IMR-90 (cell line): ENCODE measurements at regions not wholly inside any gene's neighbourhood (a gene's known extent, or its start where the extent isn't known, plus 50 kb on each side); places are given as distances from the start of the nearest gene placed in this dataset.

Experiments used
- ATAC-seq: fragments of 200-7000 bp; cut with Tn5 transposase; 2 replicates; pipeline ENCODE4 v1.9.1; 2020; ENCODE audit warnings: low read depth, mild to moderate bottlenecking, moderate library complexity
- BruUV-seq: library from RNA; stranded (reverse); fragments of 400-500 nt; replicated peaks from 2 replicates; lab custom pipeline; 2021; lab: Mats Ljungman, UMichigan
- CTCF ChIA-PET: fragments of 300-600 bp; formaldehyde crosslinking; extraction: SDS; loops from one replicate; lab custom pipeline; 2021; ENCODE audit warnings: antibody characterized with exemption; lab: Yijun Ruan, JAX
- POLR2A ChIA-PET: fragments of 300-600 bp; sonication (Branson Sonifier 250); formaldehyde crosslinking; loops from one replicate; lab custom pipeline; 2022; ENCODE audit warnings: antibody characterized with exemption; ENCODE audit not compliant: unreplicated experiment; lab: Charles Lee
- DNase-seq: peaks from one replicate; pipeline ENCODE4 v3.0.0; 2013
- H2AFZ ChIP-seq: replicated peaks from 2 replicates; pipeline ENCODE3; 2013; ENCODE audit warnings: low read length, mild to moderate bottlenecking; ENCODE audit not compliant: poor library complexity
- H2AK5ac ChIP-seq: 2 replicates; pipeline ENCODE4 v1.6.1; 2013; ENCODE audit warnings: low read depth, low read length, inconsistent platforms
- H2AK9ac ChIP-seq: replicated peaks from 2 replicates; pipeline ENCODE3; 2013; ENCODE audit warnings: mild to moderate bottlenecking, low read depth, low read length, moderate library complexity; ENCODE audit not compliant: poor library complexity
- H2BK120ac ChIP-seq: 2 replicates; pipeline ENCODE4 v1.6.1; 2013; ENCODE audit warnings: low read depth, low read length, inconsistent platforms
- H2BK15ac ChIP-seq: 3 replicates; pipeline ENCODE4 v1.6.1; 2013; ENCODE audit warnings: low read depth, low read length, inconsistent platforms
- H2BK20ac ChIP-seq: 2 replicates; pipeline ENCODE4 v1.6.1; 2013; ENCODE audit warnings: low read depth, mild to moderate bottlenecking, inconsistent platforms, low read length, moderate library complexity
- H2BK5ac ChIP-seq: 2 replicates; pipeline ENCODE4 v1.6.1; 2013; ENCODE audit warnings: mild to moderate bottlenecking, low read depth, low read length, inconsistent platforms; ENCODE audit not compliant: poor library complexity, severe bottlenecking
- H3K14ac ChIP-seq: replicated peaks from 2 replicates; pipeline ENCODE4 v1.6.1; 2013; ENCODE audit warnings: low read depth, low read length, inconsistent platforms
- H3K18ac ChIP-seq: 2 replicates; pipeline ENCODE4 v1.6.1; 2013; ENCODE audit warnings: low read depth, low read length, control low read depth
- H3K23ac ChIP-seq: 2 replicates; pipeline ENCODE4 v1.6.1; 2013; ENCODE audit warnings: low read depth, low read length, inconsistent platforms
- H3K27ac ChIP-seq: 2 replicates; pipeline ENCODE4 v1.5.1; 2013; ENCODE audit warnings: mild to moderate bottlenecking, control low read depth, low read length; ENCODE audit not compliant: insufficient read depth
- H3K27me3 ChIP-seq: 2 replicates; pipeline ENCODE4 v1.6.1; 2013; ENCODE audit warnings: low read length; ENCODE audit not compliant: control insufficient read depth, insufficient read depth
- H3K36me3 ChIP-seq: 2 replicates; pipeline ENCODE4 v1.6.1; 2013; ENCODE audit warnings: low read length, mixed read lengths; ENCODE audit not compliant: control insufficient read depth, insufficient read depth
- H3K4ac ChIP-seq: 2 replicates; pipeline ENCODE4 v1.6.1; 2013; ENCODE audit warnings: low read depth, low read length, inconsistent platforms
- H3K4me1 ChIP-seq: 2 replicates; pipeline ENCODE4 v1.6.1; 2013; ENCODE audit warnings: low read length, mixed read lengths; ENCODE audit not compliant: control insufficient read depth, insufficient read depth
- H3K4me2 ChIP-seq: 2 replicates; pipeline ENCODE4 v1.6.1; 2013; ENCODE audit warnings: low read depth, mild to moderate bottlenecking, control low read depth, low read length, moderate library complexity
- H3K4me3 ChIP-seq: 2 replicates; pipeline ENCODE4 v1.5.1; 2013; ENCODE audit warnings: low read depth, mild to moderate bottlenecking, control low read depth, low read length, moderate library complexity; ENCODE audit not compliant: insufficient read depth
- H3K56ac ChIP-seq: 2 replicates; pipeline ENCODE4 v1.6.1; 2013; ENCODE audit warnings: low read length, inconsistent platforms; ENCODE audit not compliant: insufficient read depth; ENCODE audit errors: extremely low read depth
- H3K79me1 ChIP-seq, 2 experiments: 2 replicates each; pipeline ENCODE4 v1.6.1; 2013; ENCODE audit warnings: low read length in 2 of 2, inconsistent platforms in 1 of 2, low read depth in 1 of 2
- H3K9ac ChIP-seq: 2 replicates; pipeline ENCODE4 v1.6.1; 2013; ENCODE audit warnings: low read depth, low read length, control low read depth
- H3K9me1 ChIP-seq: 2 replicates; pipeline ENCODE4 v1.6.1; 2013; ENCODE audit warnings: low read length, inconsistent platforms; ENCODE audit not compliant: insufficient read depth
- H3K9me3 ChIP-seq: 2 replicates; pipeline ENCODE4 v1.6.1; 2013; ENCODE audit warnings: low read length; ENCODE audit not compliant: control insufficient read depth, insufficient read depth
- H4K20me1 ChIP-seq: 2 replicates; pipeline ENCODE4 v1.6.1; 2013; ENCODE audit warnings: low read length, inconsistent platforms; ENCODE audit not compliant: insufficient read depth
- H4K5ac ChIP-seq: 2 replicates; pipeline ENCODE4 v1.6.1; 2013; ENCODE audit warnings: mild to moderate bottlenecking, low read depth, low read length, control low read depth
- H4K8ac ChIP-seq, 2 experiments: 2 replicates each; pipeline ENCODE4 v1.6.1; 2013; ENCODE audit warnings: low read depth in 2 of 2, low read length in 2 of 2, control low read depth in 1 of 2, inconsistent platforms in 1 of 2
- H4K91ac ChIP-seq: 2 replicates; pipeline ENCODE4 v1.6.1; 2013; ENCODE audit warnings: low read depth, low read length, inconsistent platforms; ENCODE audit not compliant: insufficient read depth
- BHLHE40 ChIP-seq: fragments of 150-350 bp; IDR thresholded peaks from 2 replicates; pipeline ENCODE4 v1.6.1; 2016; ENCODE audit warnings: mild to moderate bottlenecking, low read depth, low read length
- CEBPB ChIP-seq: IDR thresholded peaks from 2 replicates; pipeline ENCODE4 v1.6.1; 2012; ENCODE audit warnings: low read depth, low read length, improper control_type of control experiment
- CHD1 ChIP-seq: IDR thresholded peaks from 2 replicates; pipeline ENCODE4 v1.6.1; 2012; ENCODE audit warnings: low read depth, low read length, improper control_type of control experiment
- CTCF ChIP-seq: conservative IDR thresholded peaks from 2 replicates; pipeline ENCODE4 v1.5.1; 2012; ENCODE audit warnings: mild to moderate bottlenecking, low read depth, low read length, improper control_type of control experiment
- FOS ChIP-seq: fragments of 150-350 bp; IDR thresholded peaks from 2 replicates; pipeline ENCODE4 v1.6.1; 2016; ENCODE audit warnings: low read depth, low read length
- MAZ ChIP-seq: IDR thresholded peaks from 2 replicates; pipeline ENCODE4 v1.6.1; 2012; ENCODE audit warnings: low read depth, mild to moderate bottlenecking, low read length, improper control_type of control experiment, moderate library complexity, borderline replicate concordance
- MXI1 ChIP-seq: IDR thresholded peaks from 2 replicates; pipeline ENCODE4 v1.6.1; 2012; ENCODE audit warnings: low read depth, mild to moderate bottlenecking, low read length, moderate library complexity, borderline replicate concordance
- NFE2L2 ChIP-seq: fragments of 150-350 bp; IDR thresholded peaks from 2 replicates; pipeline ENCODE4 v1.6.1; 2016; ENCODE audit warnings: low read depth, mild to moderate bottlenecking, low read length
- POLR2A ChIP-seq: IDR thresholded peaks from 2 replicates; pipeline ENCODE4 v1.6.1; 2012; ENCODE audit warnings: mild to moderate bottlenecking, low read depth, low read length
- RAD21 ChIP-seq: IDR thresholded peaks from 2 replicates; pipeline ENCODE4 v1.6.1; 2012; ENCODE audit warnings: low read length, improper control_type of control experiment
- RCOR1 ChIP-seq: IDR thresholded peaks from 2 replicates; pipeline ENCODE4 v1.6.1; 2012; ENCODE audit warnings: mild to moderate bottlenecking, low read length, improper control_type of control experiment; ENCODE audit not compliant: insufficient replicate concordance
- RFX5 ChIP-seq: IDR thresholded peaks from 2 replicates; pipeline ENCODE4 v1.8.0; 2012; ENCODE audit warnings: low read depth, mild to moderate bottlenecking, low read length, moderate library complexity
- SMC3 ChIP-seq: fragments of 150-350 bp; IDR thresholded peaks from 2 replicates; pipeline ENCODE4 v1.6.1; 2016; ENCODE audit warnings: low read depth, mild to moderate bottlenecking, antibody characterized with exemption, low read length, moderate library complexity
- WGBS, 2 experiments: methylation state at CpG; one replicate each; pipeline versions ENCODE4 v1.1.5 to v1.1.7; 2013; ENCODE audit warnings: missing lambda C conversion rate in 2 of 2; ENCODE audit not compliant: insufficient read length in 1 of 2; ENCODE audit errors: extremely low coverage in 2 of 2; 5-methylcytosine and 5-hydroxymethylcytosine counted together
- dilution Hi-C: fragments of 300-500 bp; cut with HindIII; formaldehyde crosslinking; loops from one replicate; pipeline ENCODE4 v1.14.3; 2018; ENCODE audit warnings: low sequenced_read_pairs; ENCODE audit not compliant: unreplicated experiment
- in situ Hi-C: fragments of 300-500 bp; cut with MboI; formaldehyde crosslinking; loops from 3 replicates; pipeline ENCODE4 v1.14.3; 2019; ENCODE audit warnings: low sequenced_read_pairs, inconsistent platforms, mixed read lengths
- intact Hi-C: fragments of 100-400 bp; cut with micrococcal nuclease; formaldehyde crosslinking; loops from 2 replicates; pipeline ENCODE4 v1.10.0; 2022
- TF ChIP-seq, protein P1 (sequence below): fragments of 150-350 bp; IDR thresholded peaks from 2 replicates; pipeline ENCODE4 v1.6.1; 2017; ENCODE audit warnings: mild to moderate bottlenecking, antibody characterized with exemption, low read length, low read depth
- TF ChIP-seq, protein P2 (sequence below): fragments of 150-350 bp; IDR thresholded peaks from 2 replicates; pipeline ENCODE4 v1.6.1; 2016; ENCODE audit warnings: low read depth, mild to moderate bottlenecking, low read length, moderate library complexity, borderline replicate concordance

GRCh38 chr1:199160521-199161318, 521.9 kb downstream of the PTPRC start:
- Histone ChIP-seq H3K18ac (no peak overlapping the region), H2BK20ac (no peak overlapping the region), H3K4ac (no peak overlapping the region), H3K27me3 (no peaks in the 10 kb centered on the region), H4K20me1 (no peaks in the 10 kb centered on the region), H3K79me1 (no peaks in the 10 kb centered on the region), H2BK120ac (no peak overlapping the region), H3K23ac (no peak overlapping the region), H2BK15ac (no peak overlapping the region), H3K4me3 (no peak overlapping the region), H2AFZ (no peak overlapping the region), H2AK5ac (no peak overlapping the region), H4K91ac (no peak overlapping the region), H4K8ac (no peak overlapping the region), H3K9me1 (no peaks in the 10 kb centered on the region), H3K56ac (no peak overlapping the region), H3K9me3 (no peaks in the 10 kb centered on the region), H3K4me2 (no peak overlapping the region), H2AK9ac (no peak overlapping the region), H4K5ac (no peak overlapping the region), H3K9ac (no peak overlapping the region), H3K14ac (no peak overlapping the region), H3K4me1 (no peaks in the 10 kb centered on the region), H3K27ac (no peak overlapping the region), H3K36me3 (no peaks in the 10 kb centered on the region), H2BK5ac (no peak overlapping the region)
- intact Hi-C loops (no loop called here), dilution Hi-C loops (no loop called here), in situ Hi-C loops (no loop called here)
- no CpG with 5 or more reads among the region's 1 CpG for WGBS, 2 experiments
- ATAC-seq = no peak
- no TSS peak for BruUV-seq
- TF ChIP-seq MAZ (no peak), RCOR1 (no peak), CEBPB (no peak), BHLHE40 (no peak), MXI1 (no peak), RAD21 (no peak), FOS (no peak), NFE2L2 (no peak), RFX5 (no peak), SMC3 (no peak), CTCF (no peak), POLR2A (no peak), CHD1 (no peak)
- TF ChIP-seq, protein P1, sequence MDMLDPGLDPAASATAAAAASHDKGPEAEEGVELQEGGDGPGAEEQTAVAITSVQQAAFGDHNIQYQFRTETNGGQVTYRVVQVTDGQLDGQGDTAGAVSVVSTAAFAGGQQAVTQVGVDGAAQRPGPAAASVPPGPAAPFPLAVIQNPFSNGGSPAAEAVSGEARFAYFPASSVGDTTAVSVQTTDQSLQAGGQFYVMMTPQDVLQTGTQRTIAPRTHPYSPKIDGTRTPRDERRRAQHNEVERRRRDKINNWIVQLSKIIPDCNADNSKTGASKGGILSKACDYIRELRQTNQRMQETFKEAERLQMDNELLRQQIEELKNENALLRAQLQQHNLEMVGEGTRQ = no peak
- TF ChIP-seq, protein P2, sequence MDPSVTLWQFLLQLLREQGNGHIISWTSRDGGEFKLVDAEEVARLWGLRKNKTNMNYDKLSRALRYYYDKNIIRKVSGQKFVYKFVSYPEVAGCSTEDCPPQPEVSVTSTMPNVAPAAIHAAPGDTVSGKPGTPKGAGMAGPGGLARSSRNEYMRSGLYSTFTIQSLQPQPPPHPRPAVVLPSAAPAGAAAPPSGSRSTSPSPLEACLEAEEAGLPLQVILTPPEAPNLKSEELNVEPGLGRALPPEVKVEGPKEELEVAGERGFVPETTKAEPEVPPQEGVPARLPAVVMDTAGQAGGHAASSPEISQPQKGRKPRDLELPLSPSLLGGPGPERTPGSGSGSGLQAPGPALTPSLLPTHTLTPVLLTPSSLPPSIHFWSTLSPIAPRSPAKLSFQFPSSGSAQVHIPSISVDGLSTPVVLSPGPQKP = no peak
- ChIA-PET POLR2A (no interaction called here), CTCF (no interaction called here)
- DNase-seq = no peak
